Inflammatory macrophage (primary cell): ENCODE measurements at regions not wholly inside any gene's neighbourhood (a gene's known extent, or its start where the extent isn't known, plus 50 kb on each side); places are given as distances from the start of the nearest gene placed in this dataset.

Source experiments
- DNase-seq, 2 donors: peaks; one replicate each; pipeline ENCODE4 v3.0.0-alpha.2; 2020 to 2022

DNA sequence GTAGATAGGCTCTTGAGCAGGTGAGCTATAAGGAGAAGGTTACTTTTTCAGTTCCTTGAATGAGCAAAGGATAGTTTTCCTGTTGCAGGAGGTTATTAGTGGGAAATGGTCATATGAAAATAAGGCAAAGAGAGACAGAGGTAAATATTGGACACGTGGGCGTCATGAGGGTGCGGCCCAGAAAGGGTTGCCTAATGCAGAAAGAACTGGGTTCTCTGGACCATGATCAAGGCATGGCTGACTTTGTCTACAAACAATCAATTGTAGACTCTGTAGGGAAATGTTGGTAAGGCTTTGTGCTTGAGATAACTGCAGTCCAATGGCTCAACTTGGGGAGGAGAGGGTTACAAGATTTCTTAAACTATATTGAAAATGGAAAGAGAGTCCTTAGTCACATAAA, 585.8 kb downstream of the BCL11A start:
- DNase-seq, result no peak

DNA sequence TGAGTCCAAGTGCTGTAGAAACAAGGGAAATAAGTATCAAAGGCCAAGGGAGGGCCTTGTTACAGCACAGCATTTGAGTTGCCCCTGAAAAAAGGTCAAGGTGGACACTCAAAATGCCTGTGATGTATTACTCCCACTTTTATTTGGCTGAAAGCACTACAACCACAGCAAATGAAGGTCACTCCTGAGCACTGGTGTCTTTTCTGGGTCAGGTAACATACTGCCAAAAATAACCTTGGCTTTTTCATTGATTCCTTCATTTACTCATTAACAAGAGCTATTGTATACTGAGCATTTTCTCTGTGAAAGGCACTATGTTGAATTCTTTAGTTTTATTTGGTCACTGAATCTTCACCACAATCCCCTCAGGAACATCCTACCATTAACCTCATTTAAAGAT, 590.3 kb downstream of the BCL11A start:
- DNase-seq, result no peak

- DNase-seq, result no peak
These were observed 591.7 kb downstream of the BCL11A start for GRCh38 chr2:59961746-59962145.

- DNase-seq, result no peak
These were observed 593.5 kb downstream of the BCL11A start for GRCh38 chr2:59959944-59960343.

GRCh38 chr2:59957504-59957903, 596.0 kb downstream of the BCL11A start:
- DNase-seq, result no peak

DNA sequence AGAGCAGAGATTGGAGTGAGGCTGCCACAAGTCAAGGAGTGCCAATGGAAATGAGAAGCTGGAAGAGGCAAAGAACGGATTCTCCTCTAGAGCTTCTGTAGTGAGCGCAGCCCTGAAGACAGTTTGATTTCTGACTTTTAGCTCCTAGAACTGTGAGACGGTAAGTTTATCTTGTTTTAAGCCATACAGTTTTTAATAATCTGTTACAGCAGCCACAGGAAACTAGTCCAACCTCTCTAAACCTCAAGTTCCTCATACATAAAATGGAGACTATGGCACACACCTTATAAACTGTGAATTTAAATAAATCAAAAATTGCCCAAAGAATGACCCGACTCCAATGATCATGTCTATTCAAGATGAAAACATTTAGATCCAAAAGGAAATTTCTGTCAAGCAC, 596.5 kb downstream of the BCL11A start:
- DNase-seq, result no peak

GRCh38 chr2:59947917-59948541, 605.4 kb downstream of the BCL11A start:
- DNase-seq, result no peak

GRCh38 chr2:59947209-59947608, 606.2 kb downstream of the BCL11A start:
- DNase-seq, result no peak

- DNase-seq, result no peak
These were observed 614.2 kb downstream of the BCL11A start for GRCh38 chr2:59939236-59939635.

GRCh38 chr2:59938181-59938580, 615.3 kb downstream of the BCL11A start:
- DNase-seq, result no peak

DNA sequence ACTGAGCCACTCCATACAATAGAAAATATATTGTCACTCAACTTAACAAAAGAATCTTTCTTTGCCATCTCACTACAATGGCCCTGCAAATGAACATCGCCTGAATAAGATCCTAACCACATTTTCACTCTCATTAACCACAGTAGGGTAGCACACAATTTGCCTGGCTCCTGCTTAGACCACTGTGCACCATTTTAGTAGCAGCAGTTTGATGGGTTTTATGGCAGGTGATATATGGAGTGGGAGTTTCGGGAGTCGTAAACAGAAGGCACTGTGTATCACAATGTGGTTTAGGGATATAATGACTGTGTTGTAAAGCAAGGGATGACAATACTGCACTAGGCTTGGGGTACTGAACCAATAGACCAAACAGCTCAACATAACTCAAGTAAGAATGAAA, 617.4 kb downstream of the BCL11A start:
- DNase-seq, result no peak

- no peak for DNase-seq
These were observed 618.4 kb downstream of the BCL11A start for GRCh38 chr2:59935005-59935404.

GRCh38 chr2:59933948-59934347, 619.5 kb downstream of the BCL11A start:
- no peak for DNase-seq

GRCh38 chr2:59932341-59932740, 621.1 kb downstream of the BCL11A start:
- DNase-seq, result no peak

DNA sequence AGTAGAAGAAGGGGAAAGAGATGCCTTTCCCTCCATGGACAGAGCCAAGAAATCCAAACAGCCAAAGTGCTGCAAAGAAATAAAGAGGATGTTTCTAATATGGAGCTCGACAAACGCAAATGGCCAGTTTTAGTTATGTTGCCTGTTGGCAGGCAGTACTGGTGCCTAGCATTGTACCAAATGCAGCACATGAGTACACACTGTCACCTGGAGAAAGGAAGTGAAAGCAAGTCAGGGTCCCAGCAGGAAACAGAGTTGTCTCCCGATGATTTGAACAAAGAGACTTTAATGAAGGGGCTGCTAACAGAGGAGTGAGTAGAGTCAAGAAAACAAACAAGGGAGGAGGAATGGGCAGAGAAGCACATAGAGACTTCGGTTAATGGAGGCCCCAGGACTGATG, 623.0 kb downstream of the BCL11A start:
- no peak for DNase-seq

DNA sequence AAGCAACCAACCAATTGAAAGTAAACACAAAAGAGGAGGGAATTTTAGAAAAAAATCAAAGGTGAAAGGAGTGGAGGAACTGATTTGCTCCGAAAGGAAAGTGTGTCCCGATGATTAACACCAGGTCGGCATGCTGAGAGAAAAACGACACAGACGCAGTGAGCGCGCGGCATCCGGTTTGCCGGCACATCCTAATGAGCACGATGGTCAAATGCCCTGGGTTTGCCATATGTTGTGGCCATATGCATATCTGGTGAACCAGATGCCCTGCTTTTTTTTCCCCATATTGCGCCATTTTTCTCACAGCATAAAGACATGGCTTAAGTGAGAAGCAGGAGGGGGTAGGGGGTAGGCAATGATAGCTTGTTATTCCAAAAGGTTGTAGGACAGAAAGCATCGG, 626.7 kb downstream of the BCL11A start:
- no peak for DNase-seq

GRCh38 chr2:59925321-59925720, 628.1 kb downstream of the BCL11A start:
- no peak for DNase-seq

- no peak for DNase-seq
These were observed 629.1 kb downstream of the BCL11A start for GRCh38 chr2:59924346-59924745.

DNA sequence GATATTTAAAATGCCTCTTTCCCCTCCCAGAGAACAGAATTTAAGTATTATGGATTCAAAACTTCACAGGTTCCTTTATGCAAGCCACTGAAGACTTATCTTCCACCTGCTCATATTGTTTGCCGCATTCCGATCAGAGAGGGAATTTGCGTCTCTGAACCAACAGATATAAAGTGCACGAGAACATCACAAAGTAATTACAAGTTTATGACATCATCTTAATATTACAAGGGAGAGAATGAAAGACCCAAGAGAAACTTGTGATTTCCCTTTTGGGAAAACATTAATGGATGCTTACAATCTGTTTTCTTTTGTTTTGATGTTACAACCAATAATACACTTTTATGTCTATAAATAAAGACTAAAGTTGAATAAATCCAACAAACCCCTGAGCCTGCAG, 631.0 kb downstream of the BCL11A start:
- DNase-seq, result no peak

DNA sequence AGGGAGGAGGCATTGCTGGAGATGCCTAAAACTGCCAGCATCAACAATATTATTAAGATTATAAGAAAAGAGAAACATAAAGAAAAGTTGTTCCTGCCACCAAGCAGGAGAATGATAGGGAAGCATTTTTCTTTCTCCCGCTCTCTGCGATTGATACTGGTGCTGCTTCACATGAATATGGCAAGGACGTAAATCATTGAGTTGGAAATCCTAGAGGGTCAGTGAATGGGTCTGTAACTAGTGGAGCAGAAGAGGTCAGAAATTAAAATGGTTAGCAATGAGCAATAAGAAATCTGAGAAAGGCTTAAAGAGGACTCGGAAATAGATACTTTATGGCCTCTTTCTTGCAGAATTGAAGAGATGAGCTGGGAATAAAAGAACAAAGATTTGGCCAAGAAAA, 631.7 kb downstream of the BCL11A start:
- DNase-seq, result no peak

DNA sequence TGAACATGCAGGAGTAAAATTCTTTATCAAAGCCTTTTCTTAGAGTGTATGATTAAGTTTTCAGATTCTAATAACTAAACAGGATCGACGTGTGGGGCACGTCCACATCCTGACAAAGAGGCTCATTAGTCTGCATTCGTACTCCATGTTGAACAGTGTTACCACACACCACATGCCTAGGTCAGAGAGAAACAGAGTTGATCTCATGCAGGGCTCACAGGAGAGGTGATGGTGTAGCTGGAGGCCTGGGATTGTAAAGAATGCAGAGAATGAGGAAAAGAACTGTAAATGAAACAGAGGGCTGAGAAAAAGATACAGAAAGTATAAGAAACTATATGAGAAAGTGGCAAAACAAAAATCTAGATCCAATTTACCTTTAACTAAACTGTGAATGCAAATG, 632.5 kb downstream of the BCL11A start:
- DNase-seq, result no peak

GRCh38 chr2:59920307-59920706, 633.1 kb downstream of the BCL11A start:
- no peak for DNase-seq

DNA sequence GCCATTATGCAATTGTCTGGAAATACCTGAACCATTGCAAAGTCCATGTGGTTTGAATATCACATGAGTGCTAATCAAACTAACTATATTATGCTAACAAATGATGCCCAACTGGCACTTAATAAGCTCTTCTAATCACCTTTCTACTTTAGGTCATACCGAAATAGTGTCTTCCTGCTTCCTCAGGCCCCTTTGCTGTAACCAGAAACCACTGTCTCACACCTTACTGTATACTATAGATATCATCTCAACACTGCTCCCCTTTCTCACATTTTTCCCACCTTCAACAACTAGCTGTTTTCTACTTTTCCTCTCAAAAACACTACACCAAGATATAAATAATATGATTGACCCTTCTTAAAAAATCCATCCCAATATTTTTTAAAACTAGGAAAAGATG, 633.9 kb downstream of the BCL11A start:
- no peak for DNase-seq

DNA sequence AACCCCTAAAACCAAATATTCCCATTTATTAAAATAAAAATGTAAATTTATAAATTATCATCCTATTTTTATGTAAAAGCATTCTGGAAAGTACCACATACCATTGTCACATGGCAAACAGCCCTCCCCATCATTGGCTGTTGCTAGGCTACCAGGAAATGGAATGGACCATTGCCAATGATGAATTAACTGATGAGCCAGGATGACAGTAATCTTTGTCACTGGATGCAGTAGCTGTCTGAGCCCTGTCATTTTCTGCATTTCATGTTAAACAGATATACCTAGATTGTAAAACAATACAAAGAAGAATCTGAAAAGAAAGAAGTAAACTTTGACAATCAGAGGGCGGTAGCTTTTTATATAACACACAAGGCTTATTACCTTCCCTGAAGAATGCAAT, 641.4 kb downstream of the BCL11A start:
- no peak for DNase-seq

DNA sequence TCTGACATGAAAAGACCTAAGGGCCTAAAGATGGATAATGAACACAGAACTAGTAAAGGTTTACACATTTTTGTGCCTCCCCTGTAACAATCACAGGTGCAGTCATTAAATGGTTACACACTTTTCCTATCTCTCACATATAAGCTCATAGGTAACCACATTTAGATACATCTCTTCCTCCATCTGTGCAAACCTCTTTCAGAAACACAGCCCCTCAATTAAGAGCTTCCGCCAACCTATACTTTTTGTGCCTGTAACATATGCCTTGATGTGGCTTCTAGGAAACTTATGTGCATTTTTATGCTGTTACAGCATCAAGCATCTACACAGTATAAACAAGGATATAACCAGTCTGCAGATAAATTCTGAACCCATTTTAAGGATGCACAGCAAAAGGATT, 643.3 kb downstream of the BCL11A start:
- no peak for DNase-seq

GRCh38 chr2:59909147-59909546, 644.3 kb downstream of the BCL11A start:
- peak in 1 of 2 donors; percentile 26 for DNase-seq
